SK-N-SH (cell line): ENCODE measurements at regions not wholly inside any gene's neighbourhood (a gene's known extent, or its start where the extent isn't known, plus 50 kb on each side); places are given as distances from the start of the nearest gene placed in this dataset.

ENCODE experiments used
- CTCF ChIA-PET: fragments of 300-600, 350-600 bp; formaldehyde crosslinking; extraction: SDS; loops from one replicate; lab custom pipeline; 2021; lab: Yijun Ruan, JAX
- POLR2A ChIA-PET: fragments of 350-600 bp; sonication (Branson Sonifier 250); formaldehyde crosslinking; extraction: SDS; loops from one replicate; lab custom pipeline; 2020; ENCODE audit warnings: antibody characterized with exemption, inconsistent platforms; lab: Yijun Ruan, JAX
- DNase-seq: peaks from one replicate; pipeline ENCODE4 v3.0.0; 2012
- H2AFZ ChIP-seq: fragments of 200-600 bp; sonication (generic); 2 replicates; pipeline ENCODE4 v1.8.1; 2016; ENCODE audit warnings: antibody characterized with exemption, mild to moderate bottlenecking, low read depth
- H3F3A ChIP-seq: fragments of 200-600 bp; sonication (generic); replicated peaks from 2 replicates; pipeline ENCODE3; 2016; ENCODE audit warnings: antibody characterized with exemption, mild to moderate bottlenecking; ENCODE audit not compliant: insufficient read depth
- H3K27ac ChIP-seq, 2 experiments: fragments of 200-500 bp in 1 of 2; fragments of 200-600 bp in 1 of 2; sonication (Bioruptor generic) in 1 of 2; sonication (generic), shearing (Covaris generic) in 1 of 2; 2 replicates each; pipeline versions ENCODE4 v1.5.1 to v1.6.1; 2014 to 2016; ENCODE audit warnings: low read depth in 2 of 2, inconsistent platforms in 1 of 2, low read length in 1 of 2, mild to moderate bottlenecking in 1 of 2, mixed read lengths in 1 of 2
- H3K27me3 ChIP-seq: fragments of 200-600 bp; sonication (generic), shearing (Covaris generic); 2 replicates; pipeline ENCODE4 v1.6.1; 2016; ENCODE audit warnings: mixed run types; ENCODE audit not compliant: insufficient read depth
- H3K36me3 ChIP-seq, 2 experiments: fragments of 200-500 bp in 1 of 2; fragments of 200-600 bp in 1 of 2; sonication (Bioruptor generic) in 1 of 2; sonication (generic) in 1 of 2; replicated peaks in 1 of 2; 2 replicates each; pipeline versions ENCODE3 to v1.5.1; 2014 to 2016; ENCODE audit warnings: low read length in 1 of 2, mild to moderate bottlenecking in 1 of 2; ENCODE audit not compliant: insufficient read depth in 2 of 2, control insufficient read depth in 1 of 2
- H3K4me1 ChIP-seq, 2 experiments: fragments of 200-500 bp in 1 of 2; fragments of 200-600 bp in 1 of 2; sonication (Bioruptor generic) in 1 of 2; sonication (generic), shearing (Covaris generic) in 1 of 2; 2 replicates each; pipeline versions ENCODE4 v1.5.1 to v1.6.1; 2014 to 2016; ENCODE audit warnings: low read depth in 1 of 2, low read length in 1 of 2, mixed run types in 1 of 2; ENCODE audit not compliant: insufficient read depth in 2 of 2, control insufficient read depth in 1 of 2
- H3K4me2 ChIP-seq: fragments of 200-600 bp; sonication (generic), shearing (Covaris generic); 2 replicates; pipeline ENCODE4 v1.6.1; 2017; ENCODE audit warnings: mixed run types
- H3K4me3 ChIP-seq, 2 experiments: fragments of 200-500 bp in 1 of 2; fragments of 200-600 bp in 1 of 2; sonication (Bioruptor generic) in 1 of 2; sonication (generic), shearing (Covaris generic) in 1 of 2; 2 replicates each; pipeline versions ENCODE4 v1.5.1 to v1.8.1; 2014 to 2016; ENCODE audit warnings: low read depth in 2 of 2, inconsistent platforms in 1 of 2, low read length in 1 of 2, mild to moderate bottlenecking in 1 of 2, mixed read lengths in 1 of 2, moderate library complexity in 1 of 2
- H3K79me2 ChIP-seq: fragments of 200-600 bp; sonication (generic); 2 replicates; pipeline ENCODE4 v1.8.1; 2017; ENCODE audit warnings: mild to moderate bottlenecking; ENCODE audit not compliant: insufficient read depth
- H3K9ac ChIP-seq: fragments of 200-600 bp; sonication (generic); 2 replicates; pipeline ENCODE4 v1.6.1; 2017; ENCODE audit warnings: mixed run types
- H3K9me2 ChIP-seq: fragments of 200-600 bp; sonication (generic); 2 replicates; pipeline ENCODE4 v1.6.1; 2017; ENCODE audit warnings: mixed run types
- H3K9me3 ChIP-seq: fragments of 200-600 bp; sonication (generic); 2 replicates; pipeline ENCODE4 v1.6.1; 2017; ENCODE audit warnings: mixed run types, mild to moderate bottlenecking, moderate library complexity
- H4K20me1 ChIP-seq: fragments of 200-600 bp; sonication (generic); 2 replicates; pipeline ENCODE4 v1.6.1; 2017; ENCODE audit warnings: mild to moderate bottlenecking, mixed run types; ENCODE audit not compliant: insufficient read depth
- CHD2 ChIP-seq: fragments of 150-350 bp; IDR thresholded peaks from 2 replicates; pipeline ENCODE4 v1.6.1; 2018; ENCODE audit warnings: low read length; ENCODE audit not compliant: partially characterized antibody
- ELF1 ChIP-seq: IDR thresholded peaks from 2 replicates; pipeline ENCODE4 v1.4.0; 2012
- EP300 ChIP-seq, 2 experiments: IDR thresholded peaks; 2 replicates each; pipeline versions ENCODE4 v1.4.0 to v1.6.1; 2012; ENCODE audit warnings: borderline replicate concordance in 1 of 2, low read depth in 1 of 2, low read length in 1 of 2
- FOSL2 ChIP-seq: IDR thresholded peaks from 2 replicates; pipeline ENCODE4 v1.4.0; 2012; ENCODE audit warnings: low read depth, mild to moderate bottlenecking, moderate library complexity, borderline replicate concordance
- FOXM1 ChIP-seq: IDR thresholded peaks from 2 replicates; pipeline ENCODE4 v1.4.0; 2012; ENCODE audit warnings: low read depth, mild to moderate bottlenecking
- GABPA ChIP-seq: IDR thresholded peaks from 2 replicates; pipeline ENCODE4 v1.4.0; 2012; ENCODE audit warnings: low read depth, mild to moderate bottlenecking
- GATA2 ChIP-seq: sonication (generic); formaldehyde crosslinking; IDR thresholded peaks from 2 replicates; pipeline ENCODE4 v1.5.0; 2020; ENCODE audit warnings: mild to moderate bottlenecking, missing genetic modification reagents
- JUND ChIP-seq: IDR thresholded peaks from 2 replicates; pipeline ENCODE4 v1.4.0; 2012
- MEF2A ChIP-seq: IDR thresholded peaks from 2 replicates; pipeline ENCODE4 v1.4.0; 2012; ENCODE audit warnings: low read depth, borderline replicate concordance
- MXI1 ChIP-seq: IDR thresholded peaks from 2 replicates; pipeline ENCODE4 v1.6.1; 2012; ENCODE audit warnings: mild to moderate bottlenecking, low read depth, low read length, improper control_type of control experiment
- NFIC ChIP-seq: IDR thresholded peaks from 2 replicates; pipeline ENCODE4 v1.4.0; 2012; ENCODE audit warnings: borderline replicate concordance
- POLR2AphosphoS5 ChIP-seq: IDR thresholded peaks from 2 replicates; pipeline ENCODE4 v1.6.1; 2012; ENCODE audit warnings: low read depth, low read length
- RCOR1 ChIP-seq: fragments of 150-350 bp; IDR thresholded peaks from 2 replicates; pipeline ENCODE4 v1.6.1; 2017; ENCODE audit warnings: antibody characterized with exemption, low read length
- RFX5 ChIP-seq: IDR thresholded peaks from 2 replicates; pipeline ENCODE4 v1.6.1; 2012; ENCODE audit warnings: mild to moderate bottlenecking, improper control_type of control experiment, low read length
- SIN3A ChIP-seq: IDR thresholded peaks from 2 replicates; pipeline ENCODE4 v1.6.1; 2012; ENCODE audit warnings: low read depth, mild to moderate bottlenecking, low read length, moderate library complexity, borderline replicate concordance
- SMC3 ChIP-seq: IDR thresholded peaks from 2 replicates; pipeline ENCODE4 v1.6.1; 2012; ENCODE audit warnings: low read depth, low read length, improper control_type of control experiment
- TAF1 ChIP-seq: IDR thresholded peaks from 2 replicates; pipeline ENCODE4 v1.6.1; 2012; ENCODE audit warnings: low read depth, mild to moderate bottlenecking, low read length, moderate library complexity, borderline replicate concordance
- TCF12 ChIP-seq: IDR thresholded peaks from 2 replicates; pipeline ENCODE4 v1.4.0; 2012
- YY1 ChIP-seq: IDR thresholded peaks from 2 replicates; pipeline ENCODE4 v1.4.0; 2012; ENCODE audit warnings: low read depth, mild to moderate bottlenecking
- WGBS: methylation state at CpG from one replicate; pipeline ENCODE4 v1.1.6; 2017; ENCODE audit warnings: low lambda C conversion rate; 5-methylcytosine and 5-hydroxymethylcytosine counted together
- TF ChIP-seq, protein P1 (sequence below): fragments of 200-600 bp; sonication (generic); IDR thresholded peaks from 2 replicates; pipeline ENCODE4 v1.6.1; 2017; ENCODE audit warnings: antibody characterized with exemption, mild to moderate bottlenecking, moderate library complexity
- TF ChIP-seq, protein P2 (sequence below): IDR thresholded peaks from 2 replicates; pipeline ENCODE4; 2012
- TF ChIP-seq, protein P3 (sequence below): IDR thresholded peaks from 2 replicates; pipeline ENCODE4 v1.4.0; 2012; ENCODE audit warnings: low read depth, borderline replicate concordance

DNA sequence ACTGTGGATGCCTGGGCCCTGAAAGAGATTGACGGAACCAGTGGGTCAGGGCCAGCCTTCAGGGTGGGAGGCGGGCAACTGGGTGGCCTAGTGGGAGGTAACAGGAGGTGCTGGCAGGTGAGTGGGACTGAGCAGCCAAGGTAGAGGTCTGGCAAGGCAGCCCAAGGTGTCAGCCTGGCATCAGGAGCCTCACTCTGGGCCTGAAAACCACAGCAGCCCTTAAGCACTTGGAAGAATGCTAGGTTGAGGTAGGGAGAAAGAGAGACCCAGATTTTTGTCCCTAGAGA is 315.8 kb upstream of the PRICKLE1 start:
- H2AFZ ChIP-seq, result no peak overlapping the region
- H3K36me3 ChIP-seq, result no peaks in the 10 kb centered on the region
- POLR2A ChIA-PET, result no interaction called here
- no peaks in the 10 kb centered on the region for H3K9me3 ChIP-seq
- no peaks in the 10 kb centered on the region for H3K4me1 ChIP-seq
- H3K9ac ChIP-seq, result no peak overlapping the region
- no peak overlapping the region for H3K4me3 ChIP-seq
- WGBS, result 50% methylated on average over 2 of the region's 2 CpGs
- no peaks in the 10 kb centered on the region for H3F3A ChIP-seq
- TF ChIP-seq FOXM1 (no peak), MEF2A (no peak), RFX5 (no peak), GATA2 (CRISPR knock-in tag) (no peak), TAF1 (no peak), FOSL2 (no peak), YY1 (no peak), JUND (no peak), SIN3A (no peak)
- TF ChIP-seq, protein P1, sequence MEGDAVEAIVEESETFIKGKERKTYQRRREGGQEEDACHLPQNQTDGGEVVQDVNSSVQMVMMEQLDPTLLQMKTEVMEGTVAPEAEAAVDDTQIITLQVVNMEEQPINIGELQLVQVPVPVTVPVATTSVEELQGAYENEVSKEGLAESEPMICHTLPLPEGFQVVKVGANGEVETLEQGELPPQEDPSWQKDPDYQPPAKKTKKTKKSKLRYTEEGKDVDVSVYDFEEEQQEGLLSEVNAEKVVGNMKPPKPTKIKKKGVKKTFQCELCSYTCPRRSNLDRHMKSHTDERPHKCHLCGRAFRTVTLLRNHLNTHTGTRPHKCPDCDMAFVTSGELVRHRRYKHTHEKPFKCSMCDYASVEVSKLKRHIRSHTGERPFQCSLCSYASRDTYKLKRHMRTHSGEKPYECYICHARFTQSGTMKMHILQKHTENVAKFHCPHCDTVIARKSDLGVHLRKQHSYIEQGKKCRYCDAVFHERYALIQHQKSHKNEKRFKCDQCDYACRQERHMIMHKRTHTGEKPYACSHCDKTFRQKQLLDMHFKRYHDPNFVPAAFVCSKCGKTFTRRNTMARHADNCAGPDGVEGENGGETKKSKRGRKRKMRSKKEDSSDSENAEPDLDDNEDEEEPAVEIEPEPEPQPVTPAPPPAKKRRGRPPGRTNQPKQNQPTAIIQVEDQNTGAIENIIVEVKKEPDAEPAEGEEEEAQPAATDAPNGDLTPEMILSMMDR, result no peak
- TF ChIP-seq, protein P2, sequence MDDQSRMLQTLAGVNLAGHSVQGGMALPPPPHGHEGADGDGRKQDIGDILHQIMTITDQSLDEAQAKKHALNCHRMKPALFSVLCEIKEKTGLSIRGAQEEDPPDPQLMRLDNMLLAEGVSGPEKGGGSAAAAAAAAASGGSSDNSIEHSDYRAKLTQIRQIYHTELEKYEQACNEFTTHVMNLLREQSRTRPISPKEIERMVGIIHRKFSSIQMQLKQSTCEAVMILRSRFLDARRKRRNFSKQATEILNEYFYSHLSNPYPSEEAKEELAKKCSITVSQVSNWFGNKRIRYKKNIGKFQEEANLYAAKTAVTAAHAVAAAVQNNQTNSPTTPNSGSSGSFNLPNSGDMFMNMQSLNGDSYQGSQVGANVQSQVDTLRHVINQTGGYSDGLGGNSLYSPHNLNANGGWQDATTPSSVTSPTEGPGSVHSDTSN, result no peak
- TF ChIP-seq, protein P3, sequence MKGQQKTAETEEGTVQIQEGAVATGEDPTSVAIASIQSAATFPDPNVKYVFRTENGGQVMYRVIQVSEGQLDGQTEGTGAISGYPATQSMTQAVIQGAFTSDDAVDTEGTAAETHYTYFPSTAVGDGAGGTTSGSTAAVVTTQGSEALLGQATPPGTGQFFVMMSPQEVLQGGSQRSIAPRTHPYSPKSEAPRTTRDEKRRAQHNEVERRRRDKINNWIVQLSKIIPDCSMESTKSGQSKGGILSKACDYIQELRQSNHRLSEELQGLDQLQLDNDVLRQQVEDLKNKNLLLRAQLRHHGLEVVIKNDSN, result no peak
- CTCF ChIA-PET, result no interaction called here
- H3K79me2 ChIP-seq, result no peaks in the 10 kb centered on the region
- H3K4me2 ChIP-seq, result no peak overlapping the region
- DNase-seq, result no peak
- H3K27me3 ChIP-seq, result no peaks in the 10 kb centered on the region
- H3K9me2 ChIP-seq, result no peaks in the 10 kb centered on the region
- no peak overlapping the region for H3K27ac ChIP-seq
- no peaks in the 10 kb centered on the region for H4K20me1 ChIP-seq

DNA sequence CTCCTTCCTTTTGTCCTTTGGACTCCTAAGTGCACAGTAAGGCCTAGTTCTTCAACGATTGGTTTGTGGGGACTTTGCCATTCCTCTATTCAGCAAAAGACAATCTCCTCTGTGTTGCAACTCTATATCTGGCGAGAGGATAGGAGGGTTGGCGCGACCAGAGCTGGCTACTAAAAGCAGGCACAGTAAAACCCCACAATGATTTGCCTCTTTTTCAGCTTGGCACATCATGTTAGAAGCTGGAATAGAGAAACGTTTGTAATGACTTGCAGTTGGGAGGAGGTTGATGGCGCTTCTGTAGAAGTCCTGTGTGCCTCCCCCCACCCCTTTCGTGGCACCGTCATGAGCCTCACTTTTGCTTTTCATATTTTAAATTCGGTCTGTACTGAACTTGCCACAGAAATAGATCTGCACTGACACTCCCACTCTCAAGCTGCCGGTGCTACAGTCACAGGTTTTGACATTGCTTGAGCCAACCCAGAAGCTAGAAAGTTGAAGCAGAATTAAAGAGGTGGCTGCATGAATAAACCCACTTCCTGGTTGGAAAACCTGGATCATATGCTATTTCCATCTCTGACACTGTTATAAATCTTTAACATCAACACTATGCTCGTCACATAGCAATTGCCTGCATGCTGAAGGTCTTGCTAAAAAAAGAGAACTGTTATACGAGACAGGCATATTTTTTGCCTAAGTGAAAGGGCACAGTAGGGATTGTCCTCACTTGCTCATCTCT is 315.3 kb upstream of the PRICKLE1 start:
- CTCF ChIA-PET, result no interaction called here
- H3K9ac ChIP-seq, result no peak overlapping the region
- POLR2A ChIA-PET, result no interaction called here
- no peaks in the 10 kb centered on the region for H3K27me3 ChIP-seq
- H3F3A ChIP-seq, result no peaks in the 10 kb centered on the region
- TF ChIP-seq MEF2A, result no peak
- no peak for TF ChIP-seq CHD2
- TF ChIP-seq FOSL2, result no peak
- TF ChIP-seq YY1, result no peak
- TF ChIP-seq EP300 (IDR thresholded peaks at IDR 0.05; ENCODE audit: borderline replicate concordance in 1 of 2, low read depth in 1 of 2, low read length in 1 of 2), result no peak
- no peak for TF ChIP-seq TCF12
- no peak for TF ChIP-seq SMC3
- no peak for TF ChIP-seq MXI1
- no peak for TF ChIP-seq GABPA
- TF ChIP-seq TAF1, result no peak
- no peak for TF ChIP-seq NFIC
- no peak for TF ChIP-seq SIN3A
- no peak for TF ChIP-seq RCOR1
- TF ChIP-seq, protein P2, result no peak
- TF ChIP-seq GATA2 (CRISPR knock-in tag), result no peak
- no peak for TF ChIP-seq FOXM1
- TF ChIP-seq ELF1, result no peak
- no peak for TF ChIP-seq POLR2AphosphoS5
- H3K4me1 ChIP-seq, result no peaks in the 10 kb centered on the region
- DNase-seq, result no peak
- no peak overlapping the region for H2AFZ ChIP-seq
- no peak overlapping the region for H3K4me3 ChIP-seq
- no peak overlapping the region for H3K4me2 ChIP-seq
- WGBS, result 46% methylated on average over 12 of the region's 12 CpGs
- no peaks in the 10 kb centered on the region for H3K36me3 ChIP-seq
- no peaks in the 10 kb centered on the region for H3K79me2 ChIP-seq
- no peak overlapping the region for H3K27ac ChIP-seq
- no peaks in the 10 kb centered on the region for H3K9me2 ChIP-seq
- no peaks in the 10 kb centered on the region for H3K9me3 ChIP-seq
- no peaks in the 10 kb centered on the region for H4K20me1 ChIP-seq
